ENCODE measurements at regions not wholly inside any gene's neighbourhood (a gene's known extent, or its start where the extent isn't known, plus 50 kb on each side); places are given as distances from the start of the nearest gene placed in this dataset.

DNA sequence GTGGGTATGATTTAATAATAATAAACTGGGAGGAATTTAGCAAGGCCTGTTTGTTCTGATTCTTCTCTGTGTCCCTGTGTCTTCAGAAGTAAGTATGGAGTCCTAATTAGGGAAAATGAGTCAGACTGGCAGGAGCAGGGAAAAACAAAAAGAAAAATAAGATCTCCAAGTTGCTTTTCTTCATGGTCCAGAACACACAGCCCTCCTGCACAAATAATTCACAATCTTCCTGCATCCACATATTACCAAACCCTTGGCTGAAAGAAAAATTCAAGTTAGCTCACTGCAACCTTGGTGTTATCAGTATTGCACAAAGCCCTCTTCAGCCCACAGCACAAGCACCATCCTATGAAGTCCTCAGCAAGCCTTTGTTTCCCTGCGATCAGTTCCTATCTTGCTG is 142.0 kb upstream of the LAMA2 start:
- TF ChIP-seq NFIC (IDR thresholded peaks at IDR 0.05): no peak
- TF ChIP-seq TCF12 (IDR thresholded peaks at IDR 0.05; ENCODE audit: low read depth): no peak
- TF ChIP-seq, protein P1, sequence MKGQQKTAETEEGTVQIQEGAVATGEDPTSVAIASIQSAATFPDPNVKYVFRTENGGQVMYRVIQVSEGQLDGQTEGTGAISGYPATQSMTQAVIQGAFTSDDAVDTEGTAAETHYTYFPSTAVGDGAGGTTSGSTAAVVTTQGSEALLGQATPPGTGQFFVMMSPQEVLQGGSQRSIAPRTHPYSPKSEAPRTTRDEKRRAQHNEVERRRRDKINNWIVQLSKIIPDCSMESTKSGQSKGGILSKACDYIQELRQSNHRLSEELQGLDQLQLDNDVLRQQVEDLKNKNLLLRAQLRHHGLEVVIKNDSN (IDR thresholded peaks at IDR 0.05): no peak
- TF ChIP-seq YY1 (IDR thresholded peaks at IDR 0.05; ENCODE audit: low read depth): no peak
- TF ChIP-seq EGR1 (IDR thresholded peaks at IDR 0.05): no peak
- TF ChIP-seq ZBTB7A (IDR thresholded peaks at IDR 0.05; ENCODE audit: low read depth): no peak
- TF ChIP-seq FOXM1 (IDR thresholded peaks at IDR 0.05; ENCODE audit: borderline replicate concordance, low read depth): no peak
- no peak for TF ChIP-seq TEAD4 (IDR thresholded peaks at IDR 0.05)

DNA sequence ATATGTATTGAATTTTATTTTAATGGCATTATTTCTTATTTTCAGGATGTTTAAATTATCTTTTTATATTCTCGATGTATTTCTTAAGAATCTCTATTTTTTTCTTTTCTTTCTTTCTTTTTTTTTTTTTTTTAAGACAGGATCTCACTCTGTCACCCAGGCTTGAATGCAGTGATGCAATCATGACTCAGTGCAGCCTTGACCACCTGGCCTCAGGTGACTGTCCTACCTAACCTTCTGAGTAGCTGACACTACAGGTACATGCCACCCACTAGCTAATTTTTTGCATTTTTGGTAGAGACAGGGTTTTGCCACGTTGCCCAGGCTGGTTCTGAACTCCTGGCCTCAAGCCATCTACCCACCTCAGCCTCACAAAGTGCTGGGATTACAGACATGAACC is 143.8 kb upstream of the LAMA2 start:
- TF ChIP-seq, protein P2, sequence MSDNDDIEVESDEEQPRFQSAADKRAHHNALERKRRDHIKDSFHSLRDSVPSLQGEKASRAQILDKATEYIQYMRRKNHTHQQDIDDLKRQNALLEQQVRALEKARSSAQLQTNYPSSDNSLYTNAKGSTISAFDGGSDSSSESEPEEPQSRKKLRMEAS (IDR thresholded peaks at IDR 0.05): no peak
- TF ChIP-seq TEAD4 (IDR thresholded peaks at IDR 0.05) (no peak), FOXM1 (IDR thresholded peaks at IDR 0.05; ENCODE audit: borderline replicate concordance, low read depth) (no peak), YY1 (IDR thresholded peaks at IDR 0.05; ENCODE audit: low read depth) (no peak), ZBTB7A (IDR thresholded peaks at IDR 0.05; ENCODE audit: low read depth) (no peak), EGR1 (IDR thresholded peaks at IDR 0.05) (no peak), CEBPB (IDR thresholded peaks at IDR 0.05) (no peak), RAD21 (IDR thresholded peaks at IDR 0.05; ENCODE audit: low read depth) (no peak), TAF1 (IDR thresholded peaks at IDR 0.05; ENCODE audit: low read depth) (no peak), CREB1 (IDR thresholded peaks at IDR 0.05; ENCODE audit: low read depth) (no peak), NFIC (IDR thresholded peaks at IDR 0.05) (no peak), TCF12 (IDR thresholded peaks at IDR 0.05; ENCODE audit: low read depth) (no peak), EP300 (IDR thresholded peaks at IDR 0.05; ENCODE audit: borderline replicate concordance) (no peak)
- TF ChIP-seq, protein P3, sequence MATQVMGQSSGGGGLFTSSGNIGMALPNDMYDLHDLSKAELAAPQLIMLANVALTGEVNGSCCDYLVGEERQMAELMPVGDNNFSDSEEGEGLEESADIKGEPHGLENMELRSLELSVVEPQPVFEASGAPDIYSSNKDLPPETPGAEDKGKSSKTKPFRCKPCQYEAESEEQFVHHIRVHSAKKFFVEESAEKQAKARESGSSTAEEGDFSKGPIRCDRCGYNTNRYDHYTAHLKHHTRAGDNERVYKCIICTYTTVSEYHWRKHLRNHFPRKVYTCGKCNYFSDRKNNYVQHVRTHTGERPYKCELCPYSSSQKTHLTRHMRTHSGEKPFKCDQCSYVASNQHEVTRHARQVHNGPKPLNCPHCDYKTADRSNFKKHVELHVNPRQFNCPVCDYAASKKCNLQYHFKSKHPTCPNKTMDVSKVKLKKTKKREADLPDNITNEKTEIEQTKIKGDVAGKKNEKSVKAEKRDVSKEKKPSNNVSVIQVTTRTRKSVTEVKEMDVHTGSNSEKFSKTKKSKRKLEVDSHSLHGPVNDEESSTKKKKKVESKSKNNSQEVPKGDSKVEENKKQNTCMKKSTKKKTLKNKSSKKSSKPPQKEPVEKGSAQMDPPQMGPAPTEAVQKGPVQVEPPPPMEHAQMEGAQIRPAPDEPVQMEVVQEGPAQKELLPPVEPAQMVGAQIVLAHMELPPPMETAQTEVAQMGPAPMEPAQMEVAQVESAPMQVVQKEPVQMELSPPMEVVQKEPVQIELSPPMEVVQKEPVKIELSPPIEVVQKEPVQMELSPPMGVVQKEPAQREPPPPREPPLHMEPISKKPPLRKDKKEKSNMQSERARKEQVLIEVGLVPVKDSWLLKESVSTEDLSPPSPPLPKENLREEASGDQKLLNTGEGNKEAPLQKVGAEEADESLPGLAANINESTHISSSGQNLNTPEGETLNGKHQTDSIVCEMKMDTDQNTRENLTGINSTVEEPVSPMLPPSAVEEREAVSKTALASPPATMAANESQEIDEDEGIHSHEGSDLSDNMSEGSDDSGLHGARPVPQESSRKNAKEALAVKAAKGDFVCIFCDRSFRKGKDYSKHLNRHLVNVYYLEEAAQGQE (IDR thresholded peaks at IDR 0.05; ENCODE audit: low read depth): no peak
- TF ChIP-seq, protein P1 (IDR thresholded peaks at IDR 0.05): no peak

DNA sequence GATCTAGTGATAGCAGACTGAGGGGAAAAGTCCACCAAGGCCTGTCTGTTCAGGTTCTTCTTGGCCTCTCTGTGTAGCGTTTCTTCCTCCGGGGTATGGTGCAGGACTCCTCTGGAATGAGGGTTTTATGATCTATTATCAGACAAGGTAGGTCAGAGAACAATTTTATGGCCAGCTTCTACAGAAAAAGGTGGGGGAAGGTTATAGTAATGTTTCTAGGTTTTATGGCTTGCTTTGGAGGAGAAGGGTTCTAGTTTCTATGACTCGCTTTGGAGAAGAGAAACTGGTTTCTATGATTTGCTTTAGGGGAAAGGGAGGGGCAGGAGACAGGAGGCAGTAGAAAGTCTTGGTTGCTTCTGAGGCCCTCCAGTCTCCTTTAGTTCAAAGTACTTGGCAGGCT is 144.8 kb upstream of the LAMA2 start:
- no peak for TF ChIP-seq CREB1 (IDR thresholded peaks at IDR 0.05; ENCODE audit: low read depth)
- TF ChIP-seq EGR1 (IDR thresholded peaks at IDR 0.05): no peak
- TF ChIP-seq EP300 (IDR thresholded peaks at IDR 0.05; ENCODE audit: borderline replicate concordance): no peak
- TF ChIP-seq TCF12 (IDR thresholded peaks at IDR 0.05; ENCODE audit: low read depth): no peak
- TF ChIP-seq ZBTB7A (IDR thresholded peaks at IDR 0.05; ENCODE audit: low read depth): no peak
- TF ChIP-seq FOXM1 (IDR thresholded peaks at IDR 0.05; ENCODE audit: borderline replicate concordance, low read depth): no peak
- TF ChIP-seq, protein P2 (IDR thresholded peaks at IDR 0.05): no peak
- TF ChIP-seq TEAD4 (IDR thresholded peaks at IDR 0.05): no peak
- no peak for TF ChIP-seq CEBPB (IDR thresholded peaks at IDR 0.05)
- TF ChIP-seq, protein P3 (IDR thresholded peaks at IDR 0.05; ENCODE audit: low read depth): no peak
- TF ChIP-seq, protein P1 (IDR thresholded peaks at IDR 0.05): no peak
- no peak for TF ChIP-seq RAD21 (IDR thresholded peaks at IDR 0.05; ENCODE audit: low read depth)
- TF ChIP-seq NFIC (IDR thresholded peaks at IDR 0.05): no peak
- no peak for TF ChIP-seq YY1 (IDR thresholded peaks at IDR 0.05; ENCODE audit: low read depth)
- TF ChIP-seq TAF1 (IDR thresholded peaks at IDR 0.05; ENCODE audit: low read depth): no peak

DNA sequence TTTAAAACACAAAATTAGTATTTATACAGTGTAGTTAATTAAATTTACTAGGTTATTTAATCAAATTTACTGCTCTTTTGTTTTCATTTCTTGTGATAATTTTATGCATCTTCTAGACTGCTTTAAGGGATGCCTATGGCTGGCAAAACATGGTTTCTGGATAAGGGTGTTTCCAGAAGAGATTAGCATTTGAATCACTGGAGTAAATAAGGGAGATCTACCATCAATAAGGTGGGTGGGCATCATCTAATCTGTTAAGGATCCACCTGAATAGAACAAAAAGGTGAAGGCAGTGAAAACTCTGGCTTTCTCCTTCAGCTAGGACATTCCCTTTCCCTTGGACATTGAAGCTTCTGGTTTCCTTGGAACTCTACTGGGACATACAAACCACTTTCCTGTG is 146.2 kb upstream of the LAMA2 start:
- no peak for TF ChIP-seq RAD21 (IDR thresholded peaks at IDR 0.05; ENCODE audit: low read depth)
- TF ChIP-seq FOXM1 (IDR thresholded peaks at IDR 0.05; ENCODE audit: borderline replicate concordance, low read depth): no peak
- no peak for TF ChIP-seq TCF12 (IDR thresholded peaks at IDR 0.05; ENCODE audit: low read depth)
- TF ChIP-seq, protein P2 (IDR thresholded peaks at IDR 0.05): no peak
- TF ChIP-seq CEBPB (IDR thresholded peaks at IDR 0.05): no peak
- TF ChIP-seq EGR1 (IDR thresholded peaks at IDR 0.05): no peak
- no peak for TF ChIP-seq CREB1 (IDR thresholded peaks at IDR 0.05; ENCODE audit: low read depth)
- TF ChIP-seq EP300 (IDR thresholded peaks at IDR 0.05; ENCODE audit: borderline replicate concordance): no peak
- TF ChIP-seq, protein P3 (IDR thresholded peaks at IDR 0.05; ENCODE audit: low read depth): no peak
- TF ChIP-seq NFIC (IDR thresholded peaks at IDR 0.05): no peak
- TF ChIP-seq ZBTB7A (IDR thresholded peaks at IDR 0.05; ENCODE audit: low read depth): no peak
- no peak for TF ChIP-seq TEAD4 (IDR thresholded peaks at IDR 0.05)
- TF ChIP-seq, protein P1 (IDR thresholded peaks at IDR 0.05): no peak
- TF ChIP-seq YY1 (IDR thresholded peaks at IDR 0.05; ENCODE audit: low read depth): no peak
- TF ChIP-seq TAF1 (IDR thresholded peaks at IDR 0.05; ENCODE audit: low read depth): no peak

Data from Ishikawa (cell line).